SK-N-DZ (cell line): ENCODE measurements at regions not wholly inside any gene's neighbourhood (a gene's known extent, or its start where the extent isn't known, plus 50 kb on each side); places are given as distances from the start of the nearest gene placed in this dataset.

Experiments
- DNase-seq: peaks from one replicate; pipeline ENCODE4 v3.0.0-alpha.2; 2015; ENCODE audit warnings: low spot score

- DNase-seq: no peak
Measured at GRCh38 chr1:98045211-98045766, 124.5 kb upstream of the DPYD start.

- no peak for DNase-seq
Measured at GRCh38 chr1:98044766-98045165, 123.9 kb upstream of the DPYD start.

DNA sequence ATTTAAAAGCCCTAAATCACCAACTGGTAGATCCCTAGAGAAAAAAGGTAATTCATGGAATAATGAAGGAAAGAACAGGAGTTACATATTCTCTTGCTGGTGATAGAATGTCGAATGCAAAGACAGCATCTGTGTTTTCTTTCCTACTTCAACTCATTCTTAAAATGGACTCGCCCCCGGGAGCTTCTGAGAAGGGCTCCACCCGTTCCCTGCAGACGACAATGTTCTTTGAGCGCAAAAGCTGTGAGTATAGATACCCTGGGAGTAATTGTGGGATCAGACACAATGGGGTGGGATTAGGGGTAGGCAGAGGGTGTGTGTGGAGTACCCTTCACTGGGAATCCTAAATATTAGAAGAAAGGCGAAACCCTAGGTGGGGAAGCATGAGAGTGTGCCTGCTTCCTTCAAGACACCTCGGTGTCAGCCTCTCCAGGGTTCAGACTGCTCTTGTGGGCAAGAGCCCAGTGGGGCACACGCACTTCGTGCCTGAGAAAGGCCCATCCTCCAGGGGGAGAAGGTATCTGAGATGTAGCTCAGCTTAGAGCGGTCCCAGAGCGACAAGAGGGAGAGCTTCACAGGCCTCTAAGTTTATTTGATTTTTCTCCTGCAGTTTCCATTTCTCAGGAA, 123.3 kb upstream of the DPYD start:
- DNase-seq: no peak

DNA sequence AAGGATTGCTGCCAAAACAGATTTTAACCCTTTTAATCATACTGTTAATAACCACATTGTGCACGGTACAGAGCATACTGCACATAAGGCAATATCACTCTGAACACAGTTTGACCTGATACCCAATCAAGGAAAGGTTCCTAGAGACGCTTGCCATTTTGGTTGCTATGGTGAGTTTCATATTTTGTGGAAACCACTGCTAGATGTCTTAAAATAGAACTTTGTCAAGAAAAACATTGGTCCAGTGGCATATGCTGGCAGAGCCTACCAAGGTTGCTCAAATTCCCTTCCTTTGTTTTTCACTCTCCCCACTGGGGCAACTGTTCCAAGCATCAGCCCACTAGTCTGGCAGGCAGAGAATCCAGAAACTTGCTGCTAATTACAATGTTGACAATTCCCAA, 114.8 kb upstream of the DPYD start:
- no peak for DNase-seq

GRCh38 chr1:98034505-98034904, 113.7 kb upstream of the DPYD start:
- DNase-seq: no peak

DNA sequence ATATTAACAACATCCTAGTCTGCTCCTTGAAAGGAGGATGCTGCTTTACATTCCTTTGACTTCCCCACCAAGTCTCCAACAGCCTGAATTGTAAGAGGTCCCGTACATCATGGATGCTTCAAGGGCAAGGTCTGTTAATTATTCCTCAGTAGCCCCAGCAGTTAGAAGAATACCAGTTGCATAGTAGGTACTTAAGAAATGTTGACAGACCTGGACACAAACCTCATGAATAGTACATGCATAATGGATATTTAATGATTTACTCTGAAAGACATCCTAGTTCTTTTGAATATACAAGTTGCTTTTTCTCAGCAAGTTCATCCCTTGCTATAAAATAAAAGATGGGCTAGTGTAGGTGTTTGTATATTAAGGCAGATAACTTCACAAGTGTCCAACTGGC, 112.1 kb upstream of the DPYD start:
- DNase-seq: no peak

- no peak for DNase-seq
Measured at GRCh38 chr1:98030976-98031375, 110.1 kb upstream of the DPYD start.

DNA sequence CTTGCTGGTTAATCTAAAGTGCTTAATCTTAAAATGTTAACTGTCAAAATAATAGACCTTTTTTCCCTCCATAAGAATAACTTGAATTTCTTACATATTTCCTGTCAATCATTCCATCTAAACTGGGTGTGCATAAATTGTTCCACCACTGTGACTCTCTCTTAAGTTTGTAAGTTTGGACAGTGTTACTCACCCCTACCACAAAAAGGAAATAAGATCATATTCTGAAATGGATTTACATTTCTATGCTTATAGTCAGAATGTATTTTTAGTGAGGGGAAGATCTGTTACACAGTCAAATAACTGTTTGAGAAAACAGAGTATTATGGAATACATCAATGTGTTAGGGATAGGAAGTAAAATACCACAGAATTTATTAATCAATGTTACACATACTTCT, 109.6 kb upstream of the DPYD start:
- DNase-seq: no peak

GRCh38 chr1:98028800-98029199, 108.0 kb upstream of the DPYD start:
- DNase-seq: no peak

GRCh38 chr1:98027103-98027705, 106.4 kb upstream of the DPYD start:
- no peak for DNase-seq

DNA sequence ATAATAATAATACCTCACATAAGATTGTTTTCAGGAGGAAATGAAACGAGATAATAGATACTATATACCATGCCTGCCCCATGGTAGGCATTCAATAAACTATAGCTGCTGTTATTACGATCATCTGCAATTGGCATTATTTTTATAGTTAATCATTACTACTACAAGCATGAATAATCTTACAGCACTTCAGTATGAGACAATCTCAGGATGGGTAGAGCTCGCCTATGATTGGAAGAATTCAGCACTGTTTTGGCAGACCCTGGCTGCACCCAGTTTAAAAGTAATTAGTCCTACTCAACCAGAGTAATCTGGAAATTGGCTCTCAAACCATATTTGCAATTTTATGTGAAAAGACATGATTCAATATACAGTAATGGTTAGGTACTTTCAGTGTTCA, 105.0 kb upstream of the DPYD start:
- no peak for DNase-seq

DNA sequence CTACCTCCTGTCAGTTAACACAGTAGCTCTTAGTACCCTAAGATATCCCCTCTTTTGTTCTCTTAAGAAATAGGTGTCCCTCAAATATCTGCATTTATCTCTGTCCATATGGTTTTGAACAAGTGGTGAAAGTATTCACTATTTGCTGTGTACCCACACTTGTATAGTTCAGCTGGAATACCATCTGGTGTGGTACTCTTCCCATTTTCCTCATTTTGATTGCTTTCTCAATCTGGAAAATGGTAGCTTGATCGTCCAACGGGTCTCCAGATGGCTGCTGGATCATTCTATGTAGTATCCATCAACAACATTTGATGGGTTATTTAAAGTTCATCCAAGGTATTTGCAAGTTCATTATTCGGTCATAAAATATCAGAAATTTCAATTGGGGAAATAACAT, 100.3 kb upstream of the DPYD start:
- no peak for DNase-seq

DNA sequence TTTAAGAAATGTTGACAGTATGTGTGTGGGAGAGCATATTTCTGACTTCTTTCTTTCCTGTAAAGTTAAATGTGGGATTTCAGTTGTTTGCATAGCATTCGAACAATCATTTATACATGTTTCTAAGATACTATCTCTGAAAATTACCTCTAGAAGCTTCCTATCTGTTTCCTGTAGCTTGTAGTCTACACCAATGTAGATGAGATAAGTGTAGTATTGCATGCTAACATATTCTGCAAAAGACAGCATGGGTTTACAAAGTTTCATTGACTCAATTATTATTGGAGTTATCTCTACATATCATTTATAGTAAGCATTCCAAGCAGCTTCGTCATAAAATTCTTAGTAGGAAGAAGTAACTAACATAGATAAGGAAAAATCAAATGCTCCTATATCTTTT, 98.9 kb upstream of the DPYD start:
- no peak for DNase-seq

DNA sequence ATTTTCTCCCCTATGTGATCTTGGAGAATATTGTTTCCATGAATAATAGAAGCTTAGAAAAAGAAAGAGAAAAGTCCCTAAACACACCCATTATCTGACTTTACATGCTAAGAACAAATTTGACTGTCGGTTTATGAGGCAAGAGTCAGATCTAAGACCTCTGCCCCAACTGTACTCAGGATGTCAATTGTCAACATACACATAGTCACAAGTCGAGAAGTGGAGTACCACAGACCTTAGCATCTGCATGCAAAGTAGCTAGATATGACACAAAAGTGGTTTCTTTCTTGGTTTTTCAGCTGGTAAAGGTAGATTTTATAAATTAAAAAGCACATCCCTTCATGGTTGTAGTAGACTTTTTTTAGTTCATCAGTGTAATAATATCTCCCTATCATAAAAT, 97.2 kb upstream of the DPYD start:
- DNase-seq: no peak

DNA sequence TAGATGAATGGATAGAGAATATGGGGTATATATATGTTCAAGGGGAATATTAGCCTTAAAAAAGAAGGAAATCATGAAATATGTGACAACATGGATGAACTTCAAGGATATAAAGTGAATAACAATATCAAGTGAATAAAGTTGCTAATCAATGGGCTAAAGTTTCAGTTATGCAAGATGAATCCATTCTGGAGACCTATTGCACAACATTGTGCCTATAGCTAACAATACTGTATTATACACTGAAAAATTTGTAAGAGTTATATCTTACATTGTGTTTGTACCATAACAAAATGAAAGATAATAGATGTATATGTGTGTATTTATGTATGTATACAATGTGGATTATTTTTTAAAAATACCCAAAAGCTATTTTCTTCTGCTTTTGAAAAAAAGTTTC, 96.3 kb upstream of the DPYD start:
- DNase-seq: no peak

DNA sequence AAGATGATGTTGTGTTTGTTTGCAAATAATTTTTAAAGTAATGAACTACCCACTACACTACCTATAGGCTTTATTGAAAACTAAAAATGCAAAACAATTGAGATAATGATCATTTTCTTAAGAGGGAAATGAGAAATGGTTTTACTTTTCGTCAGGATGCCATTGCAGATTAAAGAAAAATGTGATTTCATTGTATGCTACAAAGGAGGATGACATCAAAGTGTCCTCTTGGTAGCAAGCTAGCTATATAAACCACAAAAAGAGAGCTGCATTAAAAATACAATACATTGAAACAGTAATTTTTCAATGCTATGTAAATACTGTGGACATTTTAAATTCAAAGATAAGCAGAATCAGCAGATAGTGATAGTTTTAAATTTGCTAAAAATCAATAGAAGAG, 87.5 kb upstream of the DPYD start:
- DNase-seq: no peak

DNA sequence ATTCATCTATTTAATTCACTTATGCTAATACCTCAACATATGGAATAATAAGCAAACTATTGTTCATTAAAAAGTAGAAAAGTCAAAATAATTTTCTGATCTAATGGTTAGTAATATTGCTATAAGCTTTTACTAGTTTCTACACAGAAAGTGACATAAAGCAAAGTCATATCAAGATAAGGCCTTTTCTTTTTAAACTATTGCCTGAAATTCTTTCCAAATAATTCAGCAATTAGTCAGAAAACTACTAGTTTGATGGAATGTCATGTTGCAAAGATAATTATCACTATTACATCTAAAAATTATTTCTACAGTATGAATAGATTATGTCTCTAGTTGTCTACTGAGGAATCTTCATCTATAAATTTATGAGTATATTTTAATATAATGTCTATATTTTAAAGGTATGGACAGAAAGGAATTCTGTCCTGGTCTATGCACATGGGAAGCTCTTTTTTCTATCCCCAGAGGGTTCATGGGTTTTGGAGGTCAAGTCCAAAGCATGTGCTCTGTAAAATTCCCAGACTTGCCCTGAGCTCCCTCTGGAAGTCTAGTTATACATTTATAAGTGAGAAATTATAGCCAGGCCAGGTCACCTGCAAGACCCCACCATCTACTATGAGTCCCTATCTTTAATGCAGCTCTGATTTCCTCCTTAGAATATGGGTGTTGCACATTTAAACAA, 84.6 kb upstream of the DPYD start:
- no peak for DNase-seq

DNA sequence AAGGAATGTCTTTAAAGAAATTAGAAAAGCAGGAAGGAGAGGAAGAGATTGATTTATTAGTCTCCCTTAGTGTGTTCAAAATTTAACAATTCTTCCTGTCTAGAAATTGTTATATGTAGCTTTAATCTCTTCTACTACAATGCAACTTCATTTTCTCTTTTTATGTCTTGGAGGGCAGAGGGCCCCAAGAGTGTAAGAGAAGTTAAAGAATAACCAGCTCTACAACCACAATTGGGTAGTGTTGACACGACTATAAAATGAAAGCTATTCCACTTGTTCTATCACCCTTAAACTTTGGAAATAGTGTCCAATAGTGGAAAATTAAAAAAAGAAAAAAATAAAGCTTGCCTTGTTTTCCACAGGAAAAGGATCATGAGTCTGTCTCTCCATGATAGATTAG, 82.6 kb upstream of the DPYD start:
- no peak for DNase-seq

DNA sequence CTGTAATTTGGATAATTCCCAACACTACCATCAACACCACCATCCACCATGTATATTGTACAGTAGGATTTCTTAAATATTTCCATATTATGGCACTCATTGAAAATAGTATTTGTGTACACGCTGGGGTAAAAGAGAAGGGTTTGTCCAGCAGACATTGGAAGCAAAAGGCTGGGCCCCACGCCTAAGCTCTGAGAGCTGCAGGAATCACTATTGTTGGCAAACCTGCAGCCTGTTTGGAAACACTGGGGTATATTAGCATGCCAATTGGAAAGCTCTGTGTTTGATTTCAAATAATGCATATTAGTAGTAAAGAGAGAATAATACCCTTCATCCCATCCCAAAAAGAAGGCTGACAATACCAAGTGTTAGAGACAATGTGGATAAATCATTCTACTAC, 81.5 kb upstream of the DPYD start:
- no peak for DNase-seq

DNA sequence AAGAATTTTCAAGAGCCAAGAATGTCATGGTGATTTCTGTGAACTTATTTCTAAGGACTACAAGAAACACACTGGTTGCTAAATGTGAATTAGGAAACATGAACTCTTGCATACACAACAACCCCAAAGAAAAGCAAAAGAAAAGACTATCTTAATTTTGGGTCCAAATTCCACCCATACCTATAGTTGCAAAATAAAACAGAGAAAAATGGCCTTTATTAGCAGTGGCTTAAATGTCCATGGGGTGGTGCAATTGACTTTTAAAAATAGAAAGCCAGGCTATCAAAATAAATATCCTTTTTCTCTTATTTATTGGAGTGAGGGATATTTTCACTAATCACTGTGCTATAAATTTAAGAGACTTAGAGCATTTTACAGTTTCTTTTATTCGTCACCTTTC, 80.9 kb upstream of the DPYD start:
- no peak for DNase-seq

GRCh38 chr1:97999320-97999719, 78.5 kb upstream of the DPYD start:
- DNase-seq: no peak

- no peak for DNase-seq
Measured at GRCh38 chr1:97996880-97997279, 76.0 kb upstream of the DPYD start.

GRCh38 chr1:97989094-97989680, 68.4 kb upstream of the DPYD start:
- no peak for DNase-seq
